Stimulated activated CD8-positive, alpha-beta memory T cell treated with anti-CD3 and anti-CD28 coated beads, Interleukin-15, amount 100 ng/mL, for 48 hours (primary cell): ENCODE measurements at regions not wholly inside any gene's neighbourhood (a gene's known extent, or its start where the extent isn't known, plus 50 kb on each side); places are given as distances from the start of the nearest gene placed in this dataset.
"Not testable (repeated sequence)": the region's sequence is repeated elsewhere in the genome, so short reads cannot be mapped to it uniquely, and the experiment has no call there.

Experiments
- DNase-seq, 2 donors: peaks; one replicate each; pipeline ENCODE4 v3.0.0-alpha.2; 2020; ENCODE audit warnings: low read depth in 2 of 2

DNA sequence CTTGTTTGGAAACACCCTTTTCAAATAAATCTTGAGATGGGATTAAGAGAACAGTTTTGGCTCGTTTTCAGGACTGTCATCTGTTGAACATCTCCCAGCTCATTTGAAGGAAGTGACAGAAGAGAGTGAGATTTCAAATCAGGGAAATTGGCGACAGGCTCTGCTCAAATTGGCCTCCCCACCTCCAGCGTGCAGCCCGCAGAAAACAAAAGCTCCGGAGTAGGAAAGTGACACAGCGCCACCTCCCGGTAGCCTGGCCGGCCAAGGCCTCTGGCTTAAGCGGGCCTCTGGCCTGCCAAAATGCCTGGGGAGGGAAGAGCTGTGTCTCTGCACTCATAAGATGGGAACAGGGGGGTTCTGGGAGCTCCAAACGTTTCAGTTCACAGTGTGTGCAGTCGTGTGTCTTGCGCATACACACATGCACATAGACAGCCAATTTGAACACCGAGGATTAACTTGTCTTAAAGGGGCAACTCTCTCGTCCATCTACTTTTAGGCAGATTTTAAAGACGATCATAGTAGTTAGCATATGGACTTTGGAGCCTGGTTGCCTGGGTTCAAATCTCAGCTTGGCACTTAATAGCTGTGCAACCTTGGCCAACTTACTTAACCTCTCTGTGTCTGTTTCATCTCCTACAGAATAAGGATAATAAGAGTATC is 132.7 kb upstream of the RCN1 start:
- DNase-seq, result peak; percentile 15 to 35

- DNase-seq, result no peak
Observed at GRCh38 chr11:31957674-31958073, 133.2 kb upstream of the RCN1 start.

- peak in 1 of 2 donors; percentile 1 for DNase-seq
Observed at GRCh38 chr11:31956310-31956709, 134.6 kb upstream of the RCN1 start.

- DNase-seq, result no peak
Observed at GRCh38 chr11:31955838-31956237, 135.0 kb upstream of the RCN1 start.

DNA sequence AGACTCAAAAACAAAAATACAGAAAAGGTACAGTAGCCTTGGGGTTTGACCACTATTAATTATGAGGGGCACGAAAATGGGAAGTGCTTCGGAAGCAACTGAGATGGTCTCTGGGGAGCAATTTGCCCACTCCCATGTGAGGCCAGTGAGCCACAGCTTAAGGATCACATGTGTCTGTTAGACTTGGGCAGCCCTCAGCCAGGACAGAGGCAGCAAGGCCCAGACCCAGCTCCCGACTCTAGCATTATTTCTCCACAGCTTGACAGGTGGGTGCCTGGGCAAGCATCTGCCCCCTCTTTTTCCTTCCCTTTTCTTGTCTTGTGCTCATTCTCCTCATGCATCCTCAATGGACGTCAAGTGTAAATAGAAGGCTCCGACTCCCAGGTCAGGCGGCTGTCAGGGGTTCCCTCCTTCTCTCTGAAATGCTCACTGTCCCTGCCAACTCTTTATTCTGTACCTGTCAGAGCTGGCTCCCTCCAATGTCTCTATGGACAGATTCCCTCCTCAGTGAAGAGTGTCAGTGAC is 137.0 kb upstream of the RCN1 start:
- DNase-seq, result no peak

DNA sequence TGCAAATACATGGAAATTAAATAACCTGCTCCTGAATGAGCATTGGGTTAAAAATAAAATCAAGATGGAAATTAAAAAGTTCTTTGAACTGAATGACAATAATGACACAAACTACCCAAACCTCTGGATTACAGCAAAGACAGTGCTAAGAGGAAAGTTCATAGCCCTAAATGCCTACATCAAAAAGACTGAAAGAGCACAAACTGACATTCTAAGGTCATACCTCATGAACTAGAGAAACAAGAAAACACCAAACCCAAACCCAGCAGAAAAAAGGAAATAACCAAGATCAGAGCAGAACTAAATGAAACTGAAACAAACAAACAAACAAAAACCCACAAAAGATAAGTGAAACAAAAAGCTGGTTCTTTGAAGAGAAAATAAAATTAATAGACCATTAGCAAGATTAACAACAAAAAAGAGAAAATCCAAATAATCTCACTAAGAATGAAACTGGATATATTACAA is 138.6 kb upstream of the PAX6 start:
- not testable (repeated sequence) for DNase-seq

- DNase-seq, result no peak
Observed at GRCh38 chr11:31947051-31947450, 135.9 kb upstream of the PAX6 start.

GRCh38 chr11:31943056-31943780 is 132.1 kb upstream of the PAX6 start:
- DNase-seq, result no peak

GRCh38 chr11:31940371-31941037 is 129.4 kb upstream of the PAX6 start:
- no peak for DNase-seq

DNA sequence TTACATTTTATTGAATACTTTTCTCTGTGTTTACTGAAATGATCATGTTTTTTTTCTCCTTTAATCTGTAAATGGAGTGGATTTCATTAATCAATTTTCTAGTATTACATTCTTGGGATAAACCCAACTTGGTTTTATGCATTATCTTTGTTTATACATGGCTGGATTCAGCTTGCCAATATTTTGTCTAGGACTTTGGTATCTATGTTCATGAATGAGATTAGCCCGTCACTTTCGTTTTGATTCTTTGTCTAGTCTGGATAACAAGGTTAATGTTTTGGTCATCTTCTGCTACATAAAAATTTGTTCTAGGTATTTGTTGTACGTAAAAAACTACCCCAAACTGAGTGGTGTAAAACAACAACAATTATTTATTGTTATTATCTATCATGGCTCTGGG is 127.9 kb upstream of the PAX6 start:
- no peak for DNase-seq

- no peak for DNase-seq
Observed at GRCh38 chr11:31936312-31936711, 125.2 kb upstream of the PAX6 start.

- DNase-seq, result no peak
Observed at GRCh38 chr11:31932879-31933278, 121.8 kb upstream of the PAX6 start.

- DNase-seq, result no peak
Observed at GRCh38 chr11:31927982-31928381, 116.9 kb upstream of the PAX6 start.

DNA sequence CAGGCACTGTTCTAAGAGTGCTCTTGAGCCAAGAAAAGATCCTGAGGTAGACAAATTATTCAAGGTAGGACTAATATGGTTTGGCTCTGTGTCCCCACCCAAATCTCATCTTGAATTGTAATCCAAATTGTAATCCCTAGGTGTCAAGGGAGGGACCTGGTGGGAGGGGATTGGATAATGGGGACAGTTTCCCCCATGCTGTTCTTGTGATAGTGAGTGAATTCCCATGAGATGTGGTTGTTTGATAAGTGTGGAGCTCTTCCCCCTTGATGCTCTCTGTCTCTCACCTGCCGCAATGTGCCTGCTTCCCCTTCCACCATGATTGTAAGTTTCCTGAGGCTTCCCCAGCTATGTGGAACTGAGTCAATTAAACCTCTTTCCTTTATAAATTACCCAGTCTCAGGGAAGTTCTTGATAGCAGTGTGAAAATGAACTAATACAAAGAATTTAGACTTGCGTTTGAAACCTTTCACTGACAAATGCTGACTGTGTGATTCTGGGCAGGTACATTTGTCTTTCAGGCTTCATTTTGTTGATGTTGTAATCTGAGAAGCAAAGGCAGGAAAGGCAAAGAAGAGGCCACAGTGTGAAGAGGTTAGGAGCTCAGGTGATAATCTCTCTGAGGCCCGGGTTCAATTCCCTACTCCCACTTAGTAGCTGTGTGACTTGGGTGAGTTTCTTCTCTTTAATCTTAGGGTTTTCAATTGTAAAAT is 115.8 kb upstream of the PAX6 start:
- DNase-seq, result no peak

- DNase-seq, result no peak
Observed at GRCh38 chr11:31926106-31926505, 115.0 kb upstream of the PAX6 start.

DNA sequence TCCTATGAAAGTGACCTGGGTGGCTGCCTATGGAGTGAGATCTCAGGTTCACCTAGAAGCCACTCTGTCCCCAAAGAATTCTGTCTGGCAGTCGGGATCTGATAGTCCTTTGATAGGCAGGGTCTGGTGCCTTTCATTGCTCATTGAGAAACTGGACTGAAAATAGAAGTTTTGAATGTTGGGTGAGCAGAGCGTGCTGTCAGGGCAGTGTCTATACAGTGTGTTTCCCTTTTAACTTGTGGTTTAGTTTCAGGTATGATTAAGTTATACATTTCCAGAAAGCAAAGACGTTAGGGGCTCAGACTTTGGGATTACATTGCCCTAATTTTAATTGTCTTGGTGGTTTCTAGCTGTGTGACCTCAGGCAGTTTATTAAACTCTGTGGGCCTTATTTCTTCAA is 111.3 kb upstream of the PAX6 start:
- no peak for DNase-seq

DNA sequence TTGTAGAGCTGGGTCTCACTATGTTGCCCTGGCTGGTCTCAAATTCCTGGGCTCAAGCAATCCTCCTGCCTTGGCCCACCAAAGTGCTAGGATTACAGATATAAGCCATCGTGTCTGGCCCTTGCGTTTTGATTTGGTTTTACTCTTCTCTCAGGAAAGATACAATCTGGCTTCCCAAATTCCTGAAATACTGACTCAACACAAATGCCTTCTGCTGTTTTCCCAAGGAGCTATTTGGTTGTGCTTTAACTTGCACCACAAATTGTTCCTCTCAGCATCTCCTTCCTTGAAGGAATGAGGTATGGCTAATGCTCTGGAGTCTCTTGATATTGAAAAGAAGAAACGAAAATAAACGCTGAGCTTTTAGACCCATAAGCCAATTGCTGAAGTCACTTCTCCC is 110.0 kb upstream of the PAX6 start:
- no peak for DNase-seq

DNA sequence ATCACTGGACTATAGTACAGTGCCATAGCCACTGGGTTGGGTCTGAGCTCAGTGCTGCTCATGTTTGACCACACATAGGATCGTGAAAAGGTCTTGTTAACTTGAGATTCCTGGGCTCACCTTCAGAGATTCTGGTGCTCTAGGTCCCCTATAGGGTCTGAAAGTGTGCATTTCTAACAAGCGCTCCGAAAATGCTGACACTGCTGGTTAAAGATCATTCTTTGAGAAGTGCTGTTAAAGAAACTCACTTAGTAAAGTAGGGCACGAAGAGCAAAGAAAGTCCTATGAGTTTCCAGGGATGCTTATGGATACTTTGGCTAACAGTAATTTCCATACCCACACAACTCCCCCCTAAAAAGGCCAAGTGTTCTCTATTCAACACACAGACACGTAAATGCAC is 108.1 kb upstream of the PAX6 start:
- DNase-seq, result no peak

DNA sequence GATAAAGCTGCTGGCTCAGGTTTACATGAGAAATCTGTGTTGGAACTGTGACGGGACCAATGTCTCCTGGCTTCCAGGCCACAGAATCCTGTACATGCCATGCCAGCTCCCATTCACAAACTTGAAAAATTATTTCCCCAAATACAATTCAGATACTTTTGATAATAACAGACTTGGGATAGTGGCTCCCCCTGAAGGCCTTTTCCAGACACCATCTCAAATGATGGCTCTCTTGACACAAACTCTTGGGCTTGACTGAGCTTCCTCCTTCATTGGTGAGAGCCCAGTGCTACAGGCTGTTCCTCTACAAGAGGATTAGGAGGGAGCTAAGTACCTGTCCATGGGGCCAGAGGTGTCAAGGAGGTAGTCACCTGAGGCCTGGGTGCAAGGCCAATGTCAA is 104.7 kb upstream of the PAX6 start:
- no peak for DNase-seq

- no peak for DNase-seq
Observed at GRCh38 chr11:31913985-31914384, 102.9 kb upstream of the PAX6 start.

DNA sequence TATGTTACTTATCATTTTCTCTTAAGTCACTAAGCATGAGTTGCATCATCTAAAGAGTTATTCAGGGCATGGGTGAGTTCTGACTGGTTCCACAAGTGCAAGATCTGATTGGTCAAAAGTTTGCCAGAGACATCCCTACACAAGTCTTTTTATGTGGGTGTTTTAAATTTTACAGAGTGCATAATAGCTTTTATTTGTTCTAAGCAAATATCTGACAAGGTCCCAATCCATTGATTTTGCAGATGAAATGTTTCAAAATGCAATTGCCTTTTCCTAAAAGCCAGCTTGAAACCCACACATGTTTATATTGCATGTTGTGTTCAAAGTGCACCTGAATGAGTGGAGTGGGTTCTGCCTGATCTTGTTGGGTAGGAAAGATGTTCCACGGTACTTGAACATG is 101.7 kb upstream of the PAX6 start:
- no peak for DNase-seq

DNA sequence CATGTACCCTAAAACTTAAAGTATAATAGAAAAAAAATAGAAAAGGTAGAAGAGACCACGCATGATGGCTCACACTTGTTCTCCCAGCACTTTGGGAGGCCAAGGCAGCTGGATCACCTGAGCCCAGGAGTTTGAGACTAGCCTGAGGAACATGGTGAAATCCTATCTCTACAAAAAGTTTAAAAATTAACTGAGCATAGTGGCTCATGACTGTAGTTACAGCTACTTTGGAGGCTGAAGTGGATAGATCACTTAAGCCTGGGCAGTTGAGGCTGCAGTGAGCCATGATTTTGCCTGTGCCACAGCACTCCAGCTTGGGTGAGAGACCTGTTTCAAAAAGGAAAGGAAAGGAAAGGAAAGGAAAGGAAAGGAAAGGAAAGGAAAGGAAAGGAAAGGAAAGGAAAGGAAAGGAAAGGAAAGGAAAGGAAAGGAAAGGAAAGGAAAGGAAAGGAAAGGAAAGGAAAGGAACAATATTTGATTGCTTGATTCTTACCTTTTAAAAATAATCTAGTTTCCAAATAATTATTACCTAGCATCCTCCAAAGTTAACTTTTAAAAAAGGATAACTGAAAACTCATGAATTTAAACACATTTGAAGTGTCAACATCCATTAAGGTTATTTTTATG is 99.9 kb upstream of the PAX6 start:
- no peak for DNase-seq
